T-helper 2 cell treated with Interferon-gamma antibody and Interleukin-4, amounts not matched to agents 5 μg/mL and 100 μg/mL, for 36 hours (primary cell): ENCODE measurements at regions not wholly inside any gene's neighbourhood (a gene's known extent, or its start where the extent isn't known, plus 50 kb on each side); places are given as distances from the start of the nearest gene placed in this dataset.

ENCODE experiments used
- DNase-seq: peaks from one replicate; pipeline ENCODE4 v3.0.0; 2021; ENCODE audit warnings: low spot score
- H3K27ac Mint-ChIP-seq: one replicate; pipeline ENCODE4 v1.8.0; 2021; ENCODE audit warnings: mild to moderate bottlenecking, mixed read lengths
- H3K27me3 Mint-ChIP-seq: one replicate; pipeline ENCODE4 v1.8.0; 2021; ENCODE audit warnings: low read depth, mixed read lengths
- H3K36me3 Mint-ChIP-seq: one replicate; pipeline ENCODE4 v1.8.0; 2021; ENCODE audit warnings: low read depth, mixed read lengths
- H3K4me1 Mint-ChIP-seq: one replicate; pipeline ENCODE4 v1.8.0; 2021; ENCODE audit warnings: low read depth, mixed read lengths
- H3K4me3 Mint-ChIP-seq: one replicate; pipeline ENCODE4 v1.8.0; 2022; ENCODE audit warnings: mild to moderate bottlenecking, moderate library complexity, mixed read lengths
- H3K9me3 Mint-ChIP-seq: one replicate; pipeline ENCODE4 v1.8.0; 2021; ENCODE audit warnings: mixed read lengths

DNA sequence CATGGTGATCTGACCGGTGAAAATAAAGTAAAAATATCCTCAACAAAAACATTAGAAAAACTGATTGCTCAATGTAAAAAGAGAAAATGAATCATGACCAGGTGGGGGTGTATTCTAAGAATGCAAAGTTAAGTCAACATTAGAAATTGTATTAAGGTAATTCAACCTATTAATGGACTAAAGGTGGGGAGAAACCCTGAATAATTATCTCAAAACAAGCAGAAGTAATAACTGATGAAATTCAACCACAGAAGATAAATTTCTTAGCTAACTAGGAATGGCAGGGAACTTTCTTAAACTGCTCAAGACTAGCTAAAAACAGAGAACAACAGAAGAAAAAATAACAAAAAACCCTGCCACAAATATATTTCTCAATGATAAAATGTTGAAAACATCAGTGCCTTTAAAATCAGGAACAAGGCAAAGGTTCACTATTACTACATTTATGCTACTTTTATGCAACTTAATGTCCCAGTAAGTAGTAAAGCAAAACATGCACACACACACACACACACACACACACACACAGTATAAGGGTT is 204.4 kb upstream of the THBS1 start:
- Mint-ChIP-seq H3K27me3 (peaks cover 12% of the 10 kb centered on the region), H3K27ac (no peak overlapping the region), H3K9me3 (no peaks in the 10 kb centered on the region), H3K4me3 (no peak overlapping the region), H3K4me1 (no peaks in the 10 kb centered on the region), H3K36me3 (no peaks in the 10 kb centered on the region)
- DNase-seq = no peak

DNA sequence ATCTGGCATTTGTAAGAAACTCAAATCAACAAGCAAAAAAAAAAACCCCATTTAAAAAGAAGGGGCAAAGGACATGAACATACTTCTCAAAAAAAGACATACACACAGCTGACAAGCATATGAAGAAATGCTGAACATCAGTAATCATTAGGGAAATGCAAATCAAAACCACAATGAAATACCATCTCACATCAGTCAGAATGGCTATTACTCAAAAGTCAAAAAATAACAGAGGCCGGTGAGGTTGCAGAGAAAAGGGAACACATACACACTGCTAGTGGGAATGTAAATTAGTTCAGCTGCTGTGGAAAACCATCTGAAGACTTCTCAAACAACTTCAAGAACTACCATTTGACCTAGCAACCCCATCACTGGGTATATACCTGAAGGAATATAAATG is 199.4 kb upstream of the THBS1 start:
- H3K36me3 Mint-ChIP-seq = no peaks in the 10 kb centered on the region
- no peak overlapping the region for H3K27ac Mint-ChIP-seq
- H3K4me3 Mint-ChIP-seq = no peak overlapping the region
- H3K9me3 Mint-ChIP-seq = no peaks in the 10 kb centered on the region
- no peak for DNase-seq
- H3K27me3 Mint-ChIP-seq = peaks cover 14% of the 10 kb centered on the region
- no peaks in the 10 kb centered on the region for H3K4me1 Mint-ChIP-seq

DNA sequence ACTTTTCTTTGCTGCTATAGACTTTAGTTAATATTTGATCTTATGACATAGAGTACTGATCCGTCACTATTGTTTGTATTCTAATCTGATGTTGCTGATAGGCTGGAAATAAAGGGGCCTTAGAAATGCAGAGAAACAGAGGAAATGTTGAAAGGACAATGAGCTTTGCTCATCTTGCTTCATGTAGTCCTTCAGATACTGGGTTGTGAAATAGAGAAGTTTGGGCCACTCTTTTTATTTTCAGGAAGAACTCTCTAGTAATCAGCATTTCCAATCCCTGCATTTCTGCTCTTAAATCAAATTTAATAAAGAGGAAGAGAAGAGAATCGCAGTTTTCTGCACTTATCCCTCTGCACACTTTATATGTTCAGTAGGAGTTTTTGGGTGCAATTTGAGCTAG is 192.8 kb upstream of the THBS1 start:
- DNase-seq = no peak

DNA sequence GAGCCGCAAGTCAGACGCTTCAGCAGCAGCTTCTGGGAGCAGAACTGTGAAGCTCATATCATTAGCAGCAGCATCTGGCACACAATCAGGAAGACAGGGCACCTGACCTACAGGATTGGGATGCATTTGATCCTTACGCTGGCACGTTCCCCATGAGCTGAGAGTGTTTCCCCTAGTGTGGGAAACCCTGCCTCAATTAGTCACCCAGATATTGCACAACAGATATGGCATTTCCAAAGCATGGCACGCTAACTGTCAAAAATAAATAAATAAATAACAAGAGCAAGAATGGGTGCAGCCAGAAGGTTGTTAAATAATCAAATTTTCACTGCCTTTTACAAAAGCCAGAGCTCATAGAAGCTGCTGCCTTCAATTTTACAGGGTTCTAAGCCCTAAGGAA is 189.6 kb upstream of the THBS1 start:
- peaks cover 19% of the 10 kb centered on the region for H3K27me3 Mint-ChIP-seq
- H3K4me3 Mint-ChIP-seq = no peak overlapping the region
- no peaks in the 10 kb centered on the region for H3K9me3 Mint-ChIP-seq
- H3K27ac Mint-ChIP-seq = no peak overlapping the region
- no peaks in the 10 kb centered on the region for H3K36me3 Mint-ChIP-seq
- no peak for DNase-seq
- peaks cover 5% of the 10 kb centered on the region for H3K4me1 Mint-ChIP-seq

More for the DNA sequence above, 192.8 kb upstream of the THBS1 start:
- no peak overlapping the region for H3K27ac Mint-ChIP-seq
- no peak overlapping the region for H3K4me3 Mint-ChIP-seq
- H3K9me3 Mint-ChIP-seq = no peaks in the 10 kb centered on the region
- H3K27me3 Mint-ChIP-seq = peaks cover 12% of the 10 kb centered on the region
- H3K36me3 Mint-ChIP-seq = no peaks in the 10 kb centered on the region
- H3K4me1 Mint-ChIP-seq = no peaks in the 10 kb centered on the region

GRCh38 chr15:39392469-39393047 is 188.3 kb upstream of the THBS1 start:
- peaks cover 5% of the 10 kb centered on the region for H3K4me1 Mint-ChIP-seq
- no peak for DNase-seq
- H3K9me3 Mint-ChIP-seq = no peaks in the 10 kb centered on the region
- no peak overlapping the region for H3K27ac Mint-ChIP-seq
- no peak overlapping the region for H3K4me3 Mint-ChIP-seq
- no peaks in the 10 kb centered on the region for H3K36me3 Mint-ChIP-seq
- H3K27me3 Mint-ChIP-seq = peaks cover 19% of the 10 kb centered on the region

DNA sequence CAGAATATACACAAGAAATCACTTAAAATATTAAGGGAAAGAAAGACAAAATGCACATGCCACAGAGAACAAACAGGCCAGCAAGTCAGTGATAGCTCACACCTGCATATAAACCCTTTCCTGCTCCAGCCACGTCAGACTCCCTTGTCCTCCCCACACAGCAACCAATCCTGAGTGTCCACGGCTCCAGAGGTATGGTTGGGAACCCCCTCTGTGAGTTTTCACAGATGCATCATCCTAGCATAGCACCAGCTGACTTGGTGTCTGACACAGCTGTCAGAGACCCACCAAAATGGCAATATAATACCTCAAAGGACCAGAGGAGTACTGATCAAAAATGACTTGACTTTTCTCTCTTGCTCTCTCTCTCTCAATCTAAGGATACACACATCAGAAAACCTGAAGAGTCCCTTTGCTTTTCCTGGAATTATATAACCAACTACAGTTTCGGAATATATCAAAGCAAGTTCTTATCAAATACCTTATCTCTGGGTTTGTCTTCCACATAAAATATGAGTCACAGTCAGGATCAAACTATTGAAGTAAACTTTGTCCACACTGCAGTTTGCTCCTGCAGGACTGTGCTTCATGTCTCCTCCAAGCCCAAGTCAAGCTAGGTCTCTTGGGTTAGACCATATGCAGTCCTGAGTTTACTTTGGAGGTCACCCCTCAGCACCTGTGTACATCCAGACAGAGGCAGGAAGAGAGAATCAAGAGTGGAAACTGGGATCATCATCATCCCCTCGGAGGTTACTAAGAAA is 187.1 kb upstream of the THBS1 start:
- Mint-ChIP-seq H3K9me3 (no peaks in the 10 kb centered on the region), H3K27me3 (peaks cover 19% of the 10 kb centered on the region), H3K36me3 (no peaks in the 10 kb centered on the region), H3K4me1 (peaks cover 5% of the 10 kb centered on the region), H3K27ac (no peak overlapping the region), H3K4me3 (no peak overlapping the region)
- DNase-seq = no peak

- peaks cover 19% of the 10 kb centered on the region for H3K27me3 Mint-ChIP-seq
- no peak overlapping the region for H3K4me3 Mint-ChIP-seq
- H3K9me3 Mint-ChIP-seq = no peaks in the 10 kb centered on the region
- H3K36me3 Mint-ChIP-seq = no peaks in the 10 kb centered on the region
- no peak for DNase-seq
- H3K27ac Mint-ChIP-seq = no peak overlapping the region
- peaks cover 5% of the 10 kb centered on the region for H3K4me1 Mint-ChIP-seq
These were observed 186.4 kb upstream of the THBS1 start for GRCh38 chr15:39394496-39394895.

DNA sequence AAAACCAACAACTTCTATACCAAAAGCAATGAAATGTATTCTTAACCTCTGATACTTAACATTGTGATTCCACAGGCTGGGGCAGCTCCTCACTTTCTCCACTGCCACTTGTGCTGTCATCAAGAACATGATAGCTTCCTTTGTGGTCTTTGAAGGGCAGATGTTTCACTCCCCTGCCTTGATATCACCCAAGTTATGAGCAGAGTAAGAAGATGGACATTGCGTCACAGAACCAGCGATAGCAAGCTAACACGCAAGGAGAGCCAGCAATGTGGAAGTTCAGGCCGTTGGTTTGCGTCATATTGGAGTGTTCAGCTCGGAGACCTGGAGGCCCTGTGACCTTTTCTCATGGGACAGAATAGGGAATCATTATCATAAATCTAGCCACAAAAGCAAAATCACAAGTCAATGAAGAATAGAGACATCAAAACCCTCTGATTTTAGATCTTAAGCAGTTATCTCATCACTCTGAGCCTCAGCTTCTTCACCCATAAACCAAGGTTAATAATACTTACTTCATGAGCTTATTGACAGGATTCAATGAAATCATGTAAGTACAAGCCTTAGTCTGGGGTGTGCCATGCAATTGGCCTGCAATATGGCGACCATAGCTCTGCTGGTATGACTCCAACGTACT is 183.8 kb upstream of the THBS1 start:
- no peaks in the 10 kb centered on the region for H3K9me3 Mint-ChIP-seq
- peaks cover 5% of the 10 kb centered on the region for H3K4me1 Mint-ChIP-seq
- H3K4me3 Mint-ChIP-seq = no peak overlapping the region
- H3K27ac Mint-ChIP-seq = no peak overlapping the region
- no peaks in the 10 kb centered on the region for H3K36me3 Mint-ChIP-seq
- peaks cover 18% of the 10 kb centered on the region for H3K27me3 Mint-ChIP-seq
- no peak for DNase-seq

DNA sequence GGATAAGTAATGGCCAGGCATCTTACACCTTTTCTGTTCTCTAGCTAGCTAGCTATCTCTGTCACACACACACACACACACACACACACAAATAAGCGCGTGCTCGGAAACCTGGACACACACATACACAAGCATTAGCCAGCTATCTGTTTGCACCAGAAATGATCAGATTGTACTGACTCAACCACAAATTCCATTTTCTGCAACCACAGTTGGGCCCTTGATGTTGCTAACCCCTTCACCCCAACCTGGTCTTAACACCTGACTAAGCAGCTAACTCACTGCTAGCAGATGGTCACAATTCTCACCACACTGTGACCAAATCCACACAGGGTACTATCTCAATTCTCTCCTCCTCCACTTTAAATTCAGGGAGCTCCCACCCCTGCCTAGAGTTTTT is 183.0 kb upstream of the THBS1 start:
- no peak overlapping the region for H3K4me3 Mint-ChIP-seq
- no peak overlapping the region for H3K27ac Mint-ChIP-seq
- H3K4me1 Mint-ChIP-seq = peaks cover 5% of the 10 kb centered on the region
- no peaks in the 10 kb centered on the region for H3K9me3 Mint-ChIP-seq
- H3K36me3 Mint-ChIP-seq = no peaks in the 10 kb centered on the region
- DNase-seq = no peak
- peaks cover 15% of the 10 kb centered on the region for H3K27me3 Mint-ChIP-seq

- no peak overlapping the region for H3K27ac Mint-ChIP-seq
These were observed 181.3 kb upstream of the THBS1 start for GRCh38 chr15:39399600-39399999.

GRCh38 chr15:39400002-39400401 is 180.9 kb upstream of the THBS1 start:
- H3K27ac Mint-ChIP-seq = no peak overlapping the region
- H3K9me3 Mint-ChIP-seq = no peaks in the 10 kb centered on the region
- H3K27me3 Mint-ChIP-seq = peaks cover 10% of the 10 kb centered on the region
- no peak overlapping the region for H3K4me3 Mint-ChIP-seq
- H3K4me1 Mint-ChIP-seq = no peaks in the 10 kb centered on the region
- no peaks in the 10 kb centered on the region for H3K36me3 Mint-ChIP-seq
- no peak for DNase-seq

More at GRCh38 chr15:39399600-39399999, 181.3 kb upstream of the THBS1 start:
- Mint-ChIP-seq H3K4me1 (no peaks in the 10 kb centered on the region), H3K27me3 (peaks cover 12% of the 10 kb centered on the region), H3K4me3 (no peak overlapping the region), H3K36me3 (no peaks in the 10 kb centered on the region), H3K9me3 (no peaks in the 10 kb centered on the region)
- DNase-seq = no peak

DNA sequence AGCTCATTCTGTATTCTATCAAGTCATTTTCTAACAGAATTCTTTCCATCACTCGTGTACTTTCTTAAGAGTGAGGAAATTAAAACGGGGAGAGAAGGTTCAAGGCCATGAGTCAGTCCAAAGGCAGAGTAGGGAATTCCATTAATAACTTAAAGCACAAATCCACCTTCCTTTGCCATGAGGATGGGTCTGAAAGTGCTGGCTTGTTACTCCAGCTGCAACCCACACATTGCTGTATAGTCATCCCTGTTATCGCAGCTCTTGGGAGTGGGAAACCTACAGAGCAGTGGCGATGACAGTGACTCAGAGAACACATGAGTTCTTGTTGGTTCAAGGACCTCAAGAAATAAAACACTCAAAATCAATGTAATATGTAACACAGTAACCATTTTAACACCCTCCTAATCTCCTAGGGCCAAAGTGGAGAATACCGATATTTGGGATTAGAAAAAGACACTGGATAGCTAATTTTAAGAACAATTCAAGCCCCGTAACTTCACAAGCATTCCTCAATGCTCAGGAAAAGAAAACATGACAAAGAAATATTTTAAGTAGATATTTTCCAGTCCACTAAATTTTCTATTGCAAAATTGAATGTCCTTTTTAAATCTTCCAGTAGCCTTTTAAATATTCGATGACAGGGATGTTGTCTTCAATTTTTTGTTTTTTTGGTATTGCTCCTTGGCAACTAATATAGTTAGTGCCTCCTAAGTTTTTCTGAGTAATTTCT is 179.9 kb upstream of the THBS1 start:
- Mint-ChIP-seq H3K27ac (no peak overlapping the region), H3K36me3 (no peaks in the 10 kb centered on the region), H3K9me3 (no peaks in the 10 kb centered on the region)

DNA sequence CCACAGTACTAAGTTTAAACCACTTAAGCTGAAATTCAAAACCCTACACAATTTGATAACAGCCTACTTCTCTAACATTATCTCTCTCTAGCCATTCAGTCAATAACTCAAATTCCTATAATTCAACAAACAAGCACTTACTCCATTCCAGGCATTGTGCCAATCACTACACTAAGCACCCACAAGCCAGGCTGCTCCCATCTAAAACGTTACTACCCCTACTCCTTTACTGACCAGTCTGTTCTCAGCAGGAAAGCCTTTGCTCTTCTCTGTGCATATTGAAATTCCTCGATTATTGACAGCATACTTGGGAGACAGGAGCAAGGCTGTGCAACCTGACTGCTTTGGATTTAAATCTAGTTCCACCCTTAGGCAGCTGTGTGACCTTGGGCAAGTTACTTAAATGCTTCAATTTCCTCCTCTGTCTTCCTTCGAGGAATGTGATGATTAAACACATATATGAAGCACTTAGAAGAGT is 177.2 kb upstream of the THBS1 start:
- no peak overlapping the region for H3K4me3 Mint-ChIP-seq
- no peaks in the 10 kb centered on the region for H3K9me3 Mint-ChIP-seq
- no peaks in the 10 kb centered on the region for H3K4me1 Mint-ChIP-seq
- H3K36me3 Mint-ChIP-seq = no peaks in the 10 kb centered on the region
- H3K27me3 Mint-ChIP-seq = peaks cover 19% of the 10 kb centered on the region
- no peak for DNase-seq
- H3K27ac Mint-ChIP-seq = no peak overlapping the region

More for the DNA sequence above, 179.9 kb upstream of the THBS1 start:
- no peak for DNase-seq
- Mint-ChIP-seq H3K4me1 (no peaks in the 10 kb centered on the region), H3K4me3 (no peak overlapping the region), H3K27me3 (peaks cover 4% of the 10 kb centered on the region)
